Sigmoid colon (tissue), 3 donors: ENCODE measurements at regions not wholly inside any gene's neighbourhood (a gene's known extent, or its start where the extent isn't known, plus 50 kb on each side); places are given as distances from the start of the nearest gene placed in this dataset.
"Not testable (repeated sequence)": the region's sequence is repeated elsewhere in the genome, so short reads cannot be mapped to it uniquely, and the experiment has no call there.

ENCODE experiments used
- POLR2A ChIP-seq, 2 donors: fragments of 450-650 bp; IDR thresholded peaks; one replicate each; pipeline ENCODE4 v1.6.1; 2016; ENCODE audit warnings: antibody characterized with exemption in 2 of 2, mild to moderate bottlenecking in 2 of 2, moderate library complexity in 2 of 2
- TF ChIP-seq, protein P1 (sequence below), 4 experiments: fragments of 450-650 bp in 3 of 4; fragments of 200-600 bp in 1 of 4; IDR thresholded peaks; one replicate each; pipeline ENCODE4 v1.5.1; 2016 to 2019; ENCODE audit warnings: antibody characterized with exemption in 4 of 4, mild to moderate bottlenecking in 3 of 4, moderate library complexity in 2 of 4

GRCh38 chr11:67878666-67879065, 125.2 kb downstream of the UNC93B1 start:
- not testable (repeated sequence) for TF ChIP-seq POLR2A (IDR thresholded peaks at IDR 0.05)
- TF ChIP-seq, protein P1, sequence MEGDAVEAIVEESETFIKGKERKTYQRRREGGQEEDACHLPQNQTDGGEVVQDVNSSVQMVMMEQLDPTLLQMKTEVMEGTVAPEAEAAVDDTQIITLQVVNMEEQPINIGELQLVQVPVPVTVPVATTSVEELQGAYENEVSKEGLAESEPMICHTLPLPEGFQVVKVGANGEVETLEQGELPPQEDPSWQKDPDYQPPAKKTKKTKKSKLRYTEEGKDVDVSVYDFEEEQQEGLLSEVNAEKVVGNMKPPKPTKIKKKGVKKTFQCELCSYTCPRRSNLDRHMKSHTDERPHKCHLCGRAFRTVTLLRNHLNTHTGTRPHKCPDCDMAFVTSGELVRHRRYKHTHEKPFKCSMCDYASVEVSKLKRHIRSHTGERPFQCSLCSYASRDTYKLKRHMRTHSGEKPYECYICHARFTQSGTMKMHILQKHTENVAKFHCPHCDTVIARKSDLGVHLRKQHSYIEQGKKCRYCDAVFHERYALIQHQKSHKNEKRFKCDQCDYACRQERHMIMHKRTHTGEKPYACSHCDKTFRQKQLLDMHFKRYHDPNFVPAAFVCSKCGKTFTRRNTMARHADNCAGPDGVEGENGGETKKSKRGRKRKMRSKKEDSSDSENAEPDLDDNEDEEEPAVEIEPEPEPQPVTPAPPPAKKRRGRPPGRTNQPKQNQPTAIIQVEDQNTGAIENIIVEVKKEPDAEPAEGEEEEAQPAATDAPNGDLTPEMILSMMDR (IDR thresholded peaks at IDR 0.05): not testable (repeated sequence)
